Astrocyte (in vitro differentiated cells and primary cell): ENCODE measurements at regions not wholly inside any gene's neighbourhood (a gene's known extent, or its start where the extent isn't known, plus 50 kb on each side); places are given as distances from the start of the nearest gene placed in this dataset.

ENCODE experiments used
- CTCF ChIP-seq: IDR thresholded peaks from 2 replicates; pipeline ENCODE4 v1.5.1; 2011; ENCODE audit warnings: low read depth, mild to moderate bottlenecking, inconsistent platforms, low read length, moderate library complexity; ENCODE audit not compliant: insufficient read depth
- EZH2 ChIP-seq: IDR thresholded peaks from 2 replicates; pipeline ENCODE4 v1.6.1; 2012; ENCODE audit warnings: mild to moderate bottlenecking, low read length, inconsistent platforms; ENCODE audit not compliant: insufficient read depth

GRCh38 chr5:7331131-7331530 lies 64.8 kb upstream of the ADCY2 start:
- TF ChIP-seq CTCF (no peak), EZH2 (no peak)
